ENCODE measurements at regions not wholly inside any gene's neighbourhood (a gene's known extent, or its start where the extent isn't known, plus 50 kb on each side); places are given as distances from the start of the nearest gene placed in this dataset.

- no peak for DNase-seq (ENCODE audit: low read depth, low spot score)
Observed at GRCh38 chr5:74198156-74198555, 442.4 kb downstream of the ENC1 start.

GRCh38 chr5:74196233-74196632, 444.3 kb downstream of the ENC1 start:
- no peak for DNase-seq (ENCODE audit: low read depth, low spot score)

- DNase-seq (ENCODE audit: low read depth, low spot score) = no peak
Observed at GRCh38 chr5:74194196-74194595, 446.3 kb downstream of the ENC1 start.

- no peak for DNase-seq (ENCODE audit: low read depth, low spot score)
Observed at GRCh38 chr5:74192606-74193299, 447.8 kb downstream of the ENC1 start.

GRCh38 chr5:74188351-74189105, 452.0 kb downstream of the ENC1 start:
- no peak for DNase-seq (ENCODE audit: low read depth, low spot score)

GRCh38 chr5:74187757-74188156, 452.8 kb downstream of the ENC1 start:
- no peak for DNase-seq (ENCODE audit: low read depth, low spot score)

GRCh38 chr5:74186356-74187315, 453.9 kb downstream of the ENC1 start:
- no peak for DNase-seq (ENCODE audit: low read depth, low spot score)

GRCh38 chr5:74185599-74185998, 454.9 kb downstream of the ENC1 start:
- DNase-seq (ENCODE audit: low read depth, low spot score) = no peak

GRCh38 chr5:74184649-74185048, 455.9 kb downstream of the ENC1 start:
- DNase-seq (ENCODE audit: low read depth, low spot score) = no peak

GRCh38 chr5:74183041-74183440, 457.5 kb downstream of the ENC1 start:
- no peak for DNase-seq (ENCODE audit: low read depth, low spot score)

- no peak for DNase-seq (ENCODE audit: low read depth, low spot score)
Observed at GRCh38 chr5:74182603-74183002, 457.9 kb downstream of the ENC1 start.

- DNase-seq (ENCODE audit: low read depth, low spot score) = no peak
Observed at GRCh38 chr5:74179701-74180100, 460.8 kb downstream of the ENC1 start.

- peak; percentile 39 for DNase-seq (ENCODE audit: low read depth, low spot score)
Observed at GRCh38 chr5:74179179-74179578, 461.3 kb downstream of the ENC1 start.

GRCh38 chr5:74177961-74178360, 462.6 kb downstream of the ENC1 start:
- no peak for DNase-seq (ENCODE audit: low read depth, low spot score)

GRCh38 chr5:74174366-74174765, 466.2 kb downstream of the ENC1 start:
- DNase-seq (ENCODE audit: low read depth, low spot score) = no peak

- no peak for DNase-seq (ENCODE audit: low read depth, low spot score)
Observed at GRCh38 chr5:74173665-74174064, 466.9 kb downstream of the ENC1 start.

- peak; percentile 50 for DNase-seq (ENCODE audit: low read depth, low spot score)
Observed at GRCh38 chr5:74173241-74173640, 467.3 kb downstream of the ENC1 start.

GRCh38 chr5:74169701-74170100, 470.8 kb downstream of the ENC1 start:
- no peak for DNase-seq (ENCODE audit: low read depth, low spot score)

GRCh38 chr5:74167930-74168315, 472.6 kb downstream of the ENC1 start:
- no peak for DNase-seq (ENCODE audit: low read depth, low spot score)

- DNase-seq (ENCODE audit: low read depth, low spot score) = no peak
Observed at GRCh38 chr5:74167206-74167929, 473.2 kb downstream of the ENC1 start.

- no peak for DNase-seq (ENCODE audit: low read depth, low spot score)
Observed at GRCh38 chr5:74166064-74166463, 474.5 kb downstream of the ENC1 start.

Measured in smooth muscle cell of the brain vasculature (primary cell).